DOHH2 (cell line): ENCODE measurements at regions not wholly inside any gene's neighbourhood (a gene's known extent, or its start where the extent isn't known, plus 50 kb on each side); places are given as distances from the start of the nearest gene placed in this dataset.

ENCODE experiments used
- EZH2phosphoT487 ChIP-seq: fragments of 200-600 bp; sonication (generic); IDR thresholded peaks from 2 replicates; pipeline ENCODE4 v1.6.1; 2017; ENCODE audit warnings: borderline replicate concordance, mild to moderate bottlenecking, antibody characterized with exemption, low read length, moderate library complexity, mixed read lengths
- TF ChIP-seq, protein P1 (sequence below): fragments of 200-600 bp; sonication (generic); IDR thresholded peaks from one replicate; pipeline ENCODE4 v1.5.1; 2014; ENCODE audit warnings: antibody characterized with exemption, mild to moderate bottlenecking, low read depth, low read length; ENCODE audit not compliant: poor library complexity, severe bottlenecking

DNA sequence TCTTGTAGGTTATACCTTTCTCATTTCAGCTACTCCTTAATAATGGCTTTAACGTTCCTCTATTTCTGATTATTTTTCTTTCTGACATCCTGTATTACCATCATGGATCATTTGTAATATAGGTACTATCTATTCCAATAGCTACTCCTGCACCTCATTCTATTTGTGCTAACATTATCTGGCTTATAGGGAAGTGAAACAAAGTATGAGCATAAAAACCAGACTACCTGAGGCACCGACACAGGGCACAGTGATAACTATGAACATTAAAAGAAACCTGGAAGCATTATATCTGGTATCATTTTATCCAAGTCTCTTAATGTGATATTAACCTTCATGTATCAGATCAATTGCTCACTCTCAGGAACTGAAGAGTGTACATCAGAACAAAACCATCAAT, 407.3 kb downstream of the DMRT2 start:
- TF ChIP-seq, protein P1, sequence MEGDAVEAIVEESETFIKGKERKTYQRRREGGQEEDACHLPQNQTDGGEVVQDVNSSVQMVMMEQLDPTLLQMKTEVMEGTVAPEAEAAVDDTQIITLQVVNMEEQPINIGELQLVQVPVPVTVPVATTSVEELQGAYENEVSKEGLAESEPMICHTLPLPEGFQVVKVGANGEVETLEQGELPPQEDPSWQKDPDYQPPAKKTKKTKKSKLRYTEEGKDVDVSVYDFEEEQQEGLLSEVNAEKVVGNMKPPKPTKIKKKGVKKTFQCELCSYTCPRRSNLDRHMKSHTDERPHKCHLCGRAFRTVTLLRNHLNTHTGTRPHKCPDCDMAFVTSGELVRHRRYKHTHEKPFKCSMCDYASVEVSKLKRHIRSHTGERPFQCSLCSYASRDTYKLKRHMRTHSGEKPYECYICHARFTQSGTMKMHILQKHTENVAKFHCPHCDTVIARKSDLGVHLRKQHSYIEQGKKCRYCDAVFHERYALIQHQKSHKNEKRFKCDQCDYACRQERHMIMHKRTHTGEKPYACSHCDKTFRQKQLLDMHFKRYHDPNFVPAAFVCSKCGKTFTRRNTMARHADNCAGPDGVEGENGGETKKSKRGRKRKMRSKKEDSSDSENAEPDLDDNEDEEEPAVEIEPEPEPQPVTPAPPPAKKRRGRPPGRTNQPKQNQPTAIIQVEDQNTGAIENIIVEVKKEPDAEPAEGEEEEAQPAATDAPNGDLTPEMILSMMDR, result no peak
- no peak for TF ChIP-seq EZH2phosphoT487
